K562 (cell line): ENCODE measurements at regions not wholly inside any gene's neighbourhood (a gene's known extent, or its start where the extent isn't known, plus 50 kb on each side); places are given as distances from the start of the nearest gene placed in this dataset.

ENCODE experiments used
- BRD9 ChIP-seq: fragments of 450-650 bp; IDR thresholded peaks from 2 replicates; pipeline ENCODE4 v1.6.1; 2018; ENCODE audit warnings: low read depth; ENCODE audit not compliant: partially characterized antibody
- CC2D1A ChIP-seq: fragments of 450-650 bp; IDR thresholded peaks from 2 replicates; pipeline ENCODE4 v1.6.1; 2017; ENCODE audit warnings: mild to moderate bottlenecking
- NR1H2 ChIP-seq: sonication (generic); formaldehyde crosslinking; IDR thresholded peaks from 2 replicates; pipeline ENCODE4 v1.4.0; 2020; ENCODE audit warnings: mild to moderate bottlenecking, missing genetic modification reagents
- PHF8 ChIP-seq: fragments of 200-600 bp; sonication (generic); IDR thresholded peaks from 2 replicates; pipeline ENCODE4 v1.6.1; 2012; ENCODE audit warnings: mixed run types, mild to moderate bottlenecking, inconsistent platforms, low read length, moderate library complexity, borderline replicate concordance
- RAD21 ChIP-seq, 2 experiments: fragments of 250-450 bp in 1 of 2; fragments of 450-650 bp in 1 of 2; sonication (Bioruptor Pico) in 1 of 2; formaldehyde crosslinking in 1 of 2; IDR thresholded peaks in 1 of 2; conservative IDR thresholded peaks in 1 of 2; 2 replicates each; pipeline versions ENCODE4 v1.4.0 to v1.8.0; 2020 to 2022; ENCODE audit warnings: mild to moderate bottlenecking in 2 of 2, moderate library complexity in 1 of 2
- SETDB1 ChIP-seq: IDR thresholded peaks from one replicate; pipeline ENCODE4 v1.6.1; 2012; ENCODE audit warnings: low read length, control low read depth, inconsistent platforms
- SLC30A9 ChIP-seq: fragments of 250-450 bp; sonication (Bioruptor Pico); IDR thresholded peaks from 2 replicates; pipeline ENCODE4 v1.8.0; 2022; ENCODE audit warnings: mild to moderate bottlenecking, moderate library complexity
- SP1 ChIP-seq: sonication (generic); formaldehyde crosslinking; IDR thresholded peaks from 2 replicates; pipeline ENCODE4 v1.8.1; 2022; ENCODE audit warnings: mild to moderate bottlenecking, missing genetic modification reagents
- SP2 ChIP-seq: IDR thresholded peaks from 2 replicates; pipeline ENCODE4 v1.6.1; 2011; ENCODE audit warnings: mild to moderate bottlenecking, low read depth, low read length, moderate library complexity; ENCODE audit not compliant: poor library complexity, severe bottlenecking; ENCODE audit errors: extremely low read depth
- XRCC3 ChIP-seq: fragments of 450-650 bp; IDR thresholded peaks from 2 replicates; pipeline ENCODE4 v1.6.1; 2017; ENCODE audit warnings: mild to moderate bottlenecking, moderate library complexity
- ZNF212 ChIP-seq: fragments of 450-650 bp; formaldehyde crosslinking; IDR thresholded peaks from 2 replicates; pipeline ENCODE4 v1.4.0; 2020; ENCODE audit warnings: mild to moderate bottlenecking
- TF ChIP-seq, protein P1 (sequence below), 3 experiments: IDR thresholded peaks in 2 of 3; conservative IDR thresholded peaks in 1 of 3; 2 replicates each; pipeline ENCODE4 v1.5.1; 2011 to 2012; ENCODE audit warnings: low read length in 3 of 3, mild to moderate bottlenecking in 3 of 3, control low read depth in 2 of 3, improper control_type of control experiment in 1 of 3, inconsistent platforms in 1 of 3, low read depth in 1 of 3, mixed read lengths in 1 of 3, moderate library complexity in 1 of 3; ENCODE audit not compliant: insufficient read depth in 2 of 3
- TF ChIP-seq, protein P2 (sequence below): sonication (generic); formaldehyde crosslinking; IDR thresholded peaks from 2 replicates; pipeline ENCODE4 v1.9.0; 2022; ENCODE audit warnings: mild to moderate bottlenecking, missing genetic modification reagents

DNA sequence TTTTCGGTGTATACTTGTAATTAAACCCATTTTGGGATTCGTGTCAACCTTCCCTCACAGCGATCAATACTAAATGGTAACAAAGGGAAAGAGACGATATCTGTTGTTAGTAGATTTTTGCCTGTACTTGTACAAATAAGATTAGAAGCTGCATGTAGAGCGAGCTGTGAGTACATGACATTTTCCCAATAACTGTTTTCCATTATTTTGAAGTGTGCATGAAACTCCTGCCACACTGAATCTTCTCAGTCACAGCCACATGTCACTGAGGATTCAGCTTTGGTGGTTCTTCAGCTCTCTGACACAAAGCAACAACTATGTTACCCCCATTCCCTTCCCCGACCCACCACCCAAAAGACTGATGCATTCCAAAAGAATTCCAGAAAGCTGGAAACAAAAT is 685.6 kb downstream of the EFNA5 start:
- no peak for TF ChIP-seq CC2D1A
- TF ChIP-seq XRCC3 = no peak
- TF ChIP-seq SP1 = no peak
- no peak for TF ChIP-seq SETDB1
- no peak for TF ChIP-seq SLC30A9 (CRISPR knock-in tag)
- TF ChIP-seq, protein P1, sequence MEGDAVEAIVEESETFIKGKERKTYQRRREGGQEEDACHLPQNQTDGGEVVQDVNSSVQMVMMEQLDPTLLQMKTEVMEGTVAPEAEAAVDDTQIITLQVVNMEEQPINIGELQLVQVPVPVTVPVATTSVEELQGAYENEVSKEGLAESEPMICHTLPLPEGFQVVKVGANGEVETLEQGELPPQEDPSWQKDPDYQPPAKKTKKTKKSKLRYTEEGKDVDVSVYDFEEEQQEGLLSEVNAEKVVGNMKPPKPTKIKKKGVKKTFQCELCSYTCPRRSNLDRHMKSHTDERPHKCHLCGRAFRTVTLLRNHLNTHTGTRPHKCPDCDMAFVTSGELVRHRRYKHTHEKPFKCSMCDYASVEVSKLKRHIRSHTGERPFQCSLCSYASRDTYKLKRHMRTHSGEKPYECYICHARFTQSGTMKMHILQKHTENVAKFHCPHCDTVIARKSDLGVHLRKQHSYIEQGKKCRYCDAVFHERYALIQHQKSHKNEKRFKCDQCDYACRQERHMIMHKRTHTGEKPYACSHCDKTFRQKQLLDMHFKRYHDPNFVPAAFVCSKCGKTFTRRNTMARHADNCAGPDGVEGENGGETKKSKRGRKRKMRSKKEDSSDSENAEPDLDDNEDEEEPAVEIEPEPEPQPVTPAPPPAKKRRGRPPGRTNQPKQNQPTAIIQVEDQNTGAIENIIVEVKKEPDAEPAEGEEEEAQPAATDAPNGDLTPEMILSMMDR (IDR thresholded peaks at IDR 0.05 in 2 of 3, conservative IDR thresholded peaks at IDR 0.05 in 1 of 3; ENCODE audit: insufficient read depth in 2 of 3, low read depth in 1 of 3, low read length in 3 of 3) = no peak
- TF ChIP-seq, protein P2, sequence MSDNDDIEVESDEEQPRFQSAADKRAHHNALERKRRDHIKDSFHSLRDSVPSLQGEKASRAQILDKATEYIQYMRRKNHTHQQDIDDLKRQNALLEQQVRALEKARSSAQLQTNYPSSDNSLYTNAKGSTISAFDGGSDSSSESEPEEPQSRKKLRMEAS = no peak
- TF ChIP-seq SP2 = no peak
- TF ChIP-seq PHF8 = no peak
- TF ChIP-seq BRD9 = no peak
- TF ChIP-seq ZNF212 = no peak
- TF ChIP-seq NR1H2 = no peak
- no peak for TF ChIP-seq RAD21 (CRISPR knock-in tag; conservative IDR thresholded peaks at IDR 0.05 in 1 of 2, IDR thresholded peaks at IDR 0.05 in 1 of 2)
